ENCODE measurements at regions not wholly inside any gene's neighbourhood (a gene's known extent, or its start where the extent isn't known, plus 50 kb on each side); places are given as distances from the start of the nearest gene placed in this dataset.

- no peak overlapping the region for H3K27ac ChIP-seq (ENCODE audit: low read length)
- H3K4me1 ChIP-seq (ENCODE audit: control insufficient read depth, insufficient read depth, low read length): no peaks in the 10 kb centered on the region
- H3K27me3 ChIP-seq (ENCODE audit: control insufficient read depth, insufficient read depth): no peaks in the 10 kb centered on the region
- no peaks in the 10 kb centered on the region for H3K9me3 ChIP-seq (ENCODE audit: control insufficient read depth, low read length)
- intact Hi-C loops (cut with DNase I): no loop called here
- ATAC-seq: no peak
- H3K4me3 ChIP-seq (ENCODE audit: low read length): no peak overlapping the region
- DNase-seq: no peak
Observed at GRCh38 chr13:76153239-76153638, 517.1 kb downstream of the LMO7 start.

GRCh38 chr13:76148926-76149325 lies 512.8 kb downstream of the LMO7 start:
- no peaks in the 10 kb centered on the region for H3K27me3 ChIP-seq (ENCODE audit: control insufficient read depth, insufficient read depth)
- H3K27ac ChIP-seq (ENCODE audit: low read length): no peak overlapping the region
- ATAC-seq (no peak), DNase-seq (no peak)
- no peaks in the 10 kb centered on the region for H3K4me1 ChIP-seq (ENCODE audit: control insufficient read depth, insufficient read depth, low read length)
- no peak overlapping the region for H3K4me3 ChIP-seq (ENCODE audit: low read length)
- intact Hi-C loops (cut with DNase I): no loop called here
- 59% methylated on average over 3 of the region's 3 CpGs for WGBS
- H3K9me3 ChIP-seq (ENCODE audit: control insufficient read depth, low read length): no peaks in the 10 kb centered on the region

GRCh38 chr13:76148374-76148773 lies 512.2 kb downstream of the LMO7 start:
- Histone ChIP-seq H3K27ac (ENCODE audit: low read length) (no peak overlapping the region), H3K4me1 (ENCODE audit: control insufficient read depth, insufficient read depth, low read length) (no peaks in the 10 kb centered on the region), H3K27me3 (ENCODE audit: control insufficient read depth, insufficient read depth) (no peaks in the 10 kb centered on the region), H3K4me3 (ENCODE audit: low read length) (no peak overlapping the region), H3K9me3 (ENCODE audit: control insufficient read depth, low read length) (no peaks in the 10 kb centered on the region)
- ATAC-seq (no peak), DNase-seq (no peak)
- intact Hi-C loops (cut with DNase I): no loop called here

- DNase-seq (no peak), ATAC-seq (no peak)
- H3K4me1 ChIP-seq (ENCODE audit: control insufficient read depth, insufficient read depth, low read length): no peaks in the 10 kb centered on the region
- no peaks in the 10 kb centered on the region for H3K27me3 ChIP-seq (ENCODE audit: control insufficient read depth, insufficient read depth)
- WGBS: 88% methylated on average over 1 of the region's 1 CpG
- no peak overlapping the region for H3K27ac ChIP-seq (ENCODE audit: low read length)
- intact Hi-C loops (cut with DNase I): no loop called here
- no peak overlapping the region for H3K4me3 ChIP-seq (ENCODE audit: low read length)
- no peaks in the 10 kb centered on the region for H3K9me3 ChIP-seq (ENCODE audit: control insufficient read depth, low read length)
Observed at GRCh38 chr13:76132532-76132931, 496.4 kb downstream of the LMO7 start.

GRCh38 chr13:76131551-76131950 lies 495.4 kb downstream of the LMO7 start:
- 61% methylated on average over 7 of the region's 7 CpGs for WGBS
- no peaks in the 10 kb centered on the region for H3K9me3 ChIP-seq (ENCODE audit: control insufficient read depth, low read length)
- H3K4me3 ChIP-seq (ENCODE audit: low read length): no peak overlapping the region
- no peaks in the 10 kb centered on the region for H3K4me1 ChIP-seq (ENCODE audit: control insufficient read depth, insufficient read depth, low read length)
- no peak for DNase-seq
- no peak for ATAC-seq
- intact Hi-C loops (cut with DNase I): no loop called here
- H3K27ac ChIP-seq (ENCODE audit: low read length): no peak overlapping the region
- H3K27me3 ChIP-seq (ENCODE audit: control insufficient read depth, insufficient read depth): no peaks in the 10 kb centered on the region

- ATAC-seq: no peak
Observed at GRCh38 chr13:76129305-76130000, 493.3 kb downstream of the LMO7 start.

GRCh38 chr13:76127922-76128321 lies 491.8 kb downstream of the LMO7 start:
- intact Hi-C loops (cut with DNase I): no loop called here
- Histone ChIP-seq H3K4me3 (ENCODE audit: low read length) (no peak overlapping the region), H3K9me3 (ENCODE audit: control insufficient read depth, low read length) (peaks cover 1% of the 10 kb centered on the region), H3K27me3 (ENCODE audit: control insufficient read depth, insufficient read depth) (no peaks in the 10 kb centered on the region), H3K4me1 (ENCODE audit: control insufficient read depth, insufficient read depth, low read length) (no peaks in the 10 kb centered on the region), H3K27ac (ENCODE audit: low read length) (no peak overlapping the region)
- DNase-seq (no peak), ATAC-seq (no peak)

More at GRCh38 chr13:76129305-76130000, 493.3 kb downstream of the LMO7 start:
- no peaks in the 10 kb centered on the region for H3K4me1 ChIP-seq (ENCODE audit: control insufficient read depth, insufficient read depth, low read length)
- intact Hi-C loops (cut with DNase I): no loop called here
- H3K27ac ChIP-seq (ENCODE audit: low read length): no peak overlapping the region
- H3K4me3 ChIP-seq (ENCODE audit: low read length): no peak overlapping the region
- H3K9me3 ChIP-seq (ENCODE audit: control insufficient read depth, low read length): no peaks in the 10 kb centered on the region
- 50% methylated on average over 6 of the region's 6 CpGs for WGBS
- DNase-seq: no peak
- H3K27me3 ChIP-seq (ENCODE audit: control insufficient read depth, insufficient read depth): no peaks in the 10 kb centered on the region

- no peaks in the 10 kb centered on the region for H3K27me3 ChIP-seq (ENCODE audit: control insufficient read depth, insufficient read depth)
- intact Hi-C loops (cut with DNase I): no loop called here
- H3K4me1 ChIP-seq (ENCODE audit: control insufficient read depth, insufficient read depth, low read length): no peaks in the 10 kb centered on the region
- no peak for ATAC-seq
- peaks cover 1% of the 10 kb centered on the region for H3K9me3 ChIP-seq (ENCODE audit: control insufficient read depth, low read length)
- no peak for DNase-seq
- H3K4me3 ChIP-seq (ENCODE audit: low read length): no peak overlapping the region
- H3K27ac ChIP-seq (ENCODE audit: low read length): no peak overlapping the region
Observed at GRCh38 chr13:76123548-76123947, 487.4 kb downstream of the LMO7 start.

GRCh38 chr13:76116751-76117360 lies 480.7 kb downstream of the LMO7 start:
- intact Hi-C loops (cut with DNase I): no loop called here
- Histone ChIP-seq H3K4me1 (ENCODE audit: control insufficient read depth, insufficient read depth, low read length) (no peaks in the 10 kb centered on the region), H3K27ac (ENCODE audit: low read length) (no peak overlapping the region), H3K27me3 (ENCODE audit: control insufficient read depth, insufficient read depth) (no peaks in the 10 kb centered on the region), H3K4me3 (ENCODE audit: low read length) (no peak overlapping the region), H3K9me3 (ENCODE audit: control insufficient read depth, low read length) (no peaks in the 10 kb centered on the region)
- DNase-seq: no peak
- ATAC-seq: no peak
- 46% methylated on average over 2 of the region's 2 CpGs for WGBS

- 0% methylated on average over 1 of the region's 1 CpG for WGBS
- Histone ChIP-seq H3K4me3 (ENCODE audit: low read length) (no peak overlapping the region), H3K27ac (ENCODE audit: low read length) (no peak overlapping the region), H3K27me3 (ENCODE audit: control insufficient read depth, insufficient read depth) (no peaks in the 10 kb centered on the region), H3K4me1 (ENCODE audit: control insufficient read depth, insufficient read depth, low read length) (no peaks in the 10 kb centered on the region), H3K9me3 (ENCODE audit: control insufficient read depth, low read length) (no peaks in the 10 kb centered on the region)
- intact Hi-C loops (cut with DNase I): no loop called here
- ATAC-seq (no peak), DNase-seq (no peak)
Observed at GRCh38 chr13:76106763-76107162, 470.6 kb downstream of the LMO7 start.

- no peaks in the 10 kb centered on the region for H3K27me3 ChIP-seq (ENCODE audit: control insufficient read depth, insufficient read depth)
- no peaks in the 10 kb centered on the region for H3K4me1 ChIP-seq (ENCODE audit: control insufficient read depth, insufficient read depth, low read length)
- ATAC-seq (no peak), DNase-seq (no peak)
- no peaks in the 10 kb centered on the region for H3K9me3 ChIP-seq (ENCODE audit: control insufficient read depth, low read length)
- WGBS: 68% methylated on average over 3 of the region's 3 CpGs
- no peak overlapping the region for H3K27ac ChIP-seq (ENCODE audit: low read length)
- no peak overlapping the region for H3K4me3 ChIP-seq (ENCODE audit: low read length)
- intact Hi-C loops (cut with DNase I): no loop called here
Observed at GRCh38 chr13:76094645-76095044, 458.5 kb downstream of the LMO7 start.

GRCh38 chr13:76091076-76091475 lies 454.9 kb downstream of the LMO7 start:
- DNase-seq (no peak), ATAC-seq (no peak)
- Histone ChIP-seq H3K4me1 (ENCODE audit: control insufficient read depth, insufficient read depth, low read length) (no peaks in the 10 kb centered on the region), H3K9me3 (ENCODE audit: control insufficient read depth, low read length) (no peaks in the 10 kb centered on the region), H3K27ac (ENCODE audit: low read length) (no peak overlapping the region), H3K27me3 (ENCODE audit: control insufficient read depth, insufficient read depth) (no peaks in the 10 kb centered on the region), H3K4me3 (ENCODE audit: low read length) (no peak overlapping the region)
- intact Hi-C loops (cut with DNase I): no loop called here
- WGBS: 51% methylated on average over 4 of the region's 4 CpGs
